ENCODE measurements at regions not wholly inside any gene's neighbourhood (a gene's known extent, or its start where the extent isn't known, plus 50 kb on each side); places are given as distances from the start of the nearest gene placed in this dataset.

DNA sequence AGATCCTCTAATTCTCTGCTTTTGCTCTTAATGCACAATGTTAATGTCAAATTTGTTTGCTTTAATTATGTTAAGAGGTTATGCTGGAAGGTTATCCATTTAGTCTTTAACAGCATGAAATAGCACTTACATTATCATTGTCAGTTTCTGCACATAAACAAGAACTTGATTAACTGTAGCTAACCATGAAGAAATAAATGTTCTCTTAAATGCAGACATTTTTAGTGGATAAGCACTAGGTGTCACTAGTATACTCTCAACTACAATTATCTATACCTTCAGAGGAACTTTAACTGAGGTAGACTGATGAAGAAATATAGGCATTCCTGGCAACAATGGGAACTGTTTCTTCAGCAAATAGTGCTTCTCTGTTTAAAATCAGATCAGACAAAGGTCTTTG lies 178.8 kb upstream of the CHST9 start:
- H3K27ac ChIP-seq (ENCODE audit: low read length): no peak overlapping the region
- no peak overlapping the region for H3K4me3 ChIP-seq (ENCODE audit: low read length)
- no peak overlapping the region for H3K9ac ChIP-seq (ENCODE audit: low read length)
- H3K27me3 ChIP-seq (ENCODE audit: control insufficient read depth, insufficient read depth, low read length): no peaks in the 10 kb centered on the region
- no peaks in the 10 kb centered on the region for H3K4me1 ChIP-seq (ENCODE audit: control insufficient read depth, low read depth, low read length)
- no peaks in the 10 kb centered on the region for H3K36me3 ChIP-seq (ENCODE audit: control insufficient read depth, low read depth, low read length)
- no peaks in the 10 kb centered on the region for H3K9me3 ChIP-seq (ENCODE audit: control insufficient read depth, low read depth, low read length)

DNA sequence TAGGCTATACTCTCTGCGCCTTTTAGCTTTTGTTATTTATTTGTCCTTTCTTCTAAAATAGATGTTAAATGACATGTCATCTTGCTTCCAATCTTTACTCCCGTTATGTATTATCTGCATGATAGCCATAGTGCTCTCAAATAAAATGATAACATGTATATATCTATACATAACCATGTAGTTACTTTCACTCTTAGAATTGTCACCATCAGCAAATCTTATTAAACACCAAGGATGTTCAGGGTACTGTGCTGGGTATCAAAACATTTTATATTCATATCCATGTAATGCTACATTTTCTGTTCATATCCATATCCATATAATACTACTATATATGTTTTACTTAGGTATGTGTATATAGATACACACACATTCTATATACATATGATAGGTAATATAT lies 176.4 kb upstream of the CHST9 start:
- no peak overlapping the region for H3K9ac ChIP-seq (ENCODE audit: low read length)
- no peaks in the 10 kb centered on the region for H3K4me1 ChIP-seq (ENCODE audit: control insufficient read depth, low read depth, low read length)
- H3K36me3 ChIP-seq (ENCODE audit: control insufficient read depth, low read depth, low read length): no peaks in the 10 kb centered on the region
- no peak overlapping the region for H3K27ac ChIP-seq (ENCODE audit: low read length)
- H3K27me3 ChIP-seq (ENCODE audit: control insufficient read depth, insufficient read depth, low read length): no peaks in the 10 kb centered on the region
- no peak overlapping the region for H3K4me3 ChIP-seq (ENCODE audit: low read length)
- H3K9me3 ChIP-seq (ENCODE audit: control insufficient read depth, low read depth, low read length): no peaks in the 10 kb centered on the region

DNA sequence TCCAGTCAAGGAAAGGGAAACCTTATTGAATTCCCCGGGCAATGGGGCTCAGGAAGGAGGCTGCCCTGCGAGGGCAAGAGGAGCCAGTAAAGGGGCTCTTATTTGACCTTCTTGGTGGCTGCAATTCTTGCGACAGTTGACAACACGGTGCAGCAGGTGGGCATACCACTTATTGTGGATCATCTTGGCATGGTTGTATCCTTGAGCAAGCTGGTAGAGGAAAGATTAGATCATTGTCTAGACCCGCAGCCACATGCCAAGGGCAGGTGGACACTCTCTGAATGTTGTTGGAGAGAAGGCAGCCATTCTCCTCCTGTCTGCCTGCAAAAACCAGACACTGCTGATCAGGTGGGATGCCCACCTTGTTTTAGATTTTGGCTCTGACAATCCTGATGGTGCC lies 170.2 kb upstream of the CHST9 start:
- no peak overlapping the region for H3K4me3 ChIP-seq (ENCODE audit: low read length)
- no peaks in the 10 kb centered on the region for H3K27me3 ChIP-seq (ENCODE audit: control insufficient read depth, insufficient read depth, low read length)
- H3K9ac ChIP-seq (ENCODE audit: low read length): no peak overlapping the region
- no peak overlapping the region for H3K27ac ChIP-seq (ENCODE audit: low read length)
- no peaks in the 10 kb centered on the region for H3K36me3 ChIP-seq (ENCODE audit: control insufficient read depth, low read depth, low read length)
- H3K9me3 ChIP-seq (ENCODE audit: control insufficient read depth, low read depth, low read length): no peaks in the 10 kb centered on the region
- no peaks in the 10 kb centered on the region for H3K4me1 ChIP-seq (ENCODE audit: control insufficient read depth, low read depth, low read length)

DNA sequence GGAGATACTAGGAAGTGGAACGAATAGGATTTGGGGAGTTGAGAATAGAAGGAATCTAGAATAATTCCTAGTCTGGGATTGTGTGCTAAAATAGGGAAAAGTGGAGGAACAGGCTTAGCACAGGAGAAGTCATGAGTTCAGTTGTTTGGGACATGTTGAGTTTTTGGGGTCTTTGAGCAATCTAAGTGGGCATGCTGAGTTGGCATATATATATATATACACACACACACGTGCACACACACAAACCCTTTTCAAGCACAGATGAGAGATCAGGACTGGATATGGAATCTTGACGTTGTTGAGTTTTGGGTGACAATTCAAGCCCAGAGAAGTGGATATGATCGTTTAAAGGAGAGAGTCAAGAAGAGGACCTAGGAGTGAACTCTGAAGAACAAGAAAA lies 168.2 kb upstream of the CHST9 start:
- H3K9me3 ChIP-seq (ENCODE audit: control insufficient read depth, low read depth, low read length): no peaks in the 10 kb centered on the region
- H3K36me3 ChIP-seq (ENCODE audit: control insufficient read depth, low read depth, low read length): no peaks in the 10 kb centered on the region
- no peak overlapping the region for H3K9ac ChIP-seq (ENCODE audit: low read length)
- no peaks in the 10 kb centered on the region for H3K27me3 ChIP-seq (ENCODE audit: control insufficient read depth, insufficient read depth, low read length)
- no peak overlapping the region for H3K27ac ChIP-seq (ENCODE audit: low read length)
- no peaks in the 10 kb centered on the region for H3K4me1 ChIP-seq (ENCODE audit: control insufficient read depth, low read depth, low read length)
- H3K4me3 ChIP-seq (ENCODE audit: low read length): no peak overlapping the region

DNA sequence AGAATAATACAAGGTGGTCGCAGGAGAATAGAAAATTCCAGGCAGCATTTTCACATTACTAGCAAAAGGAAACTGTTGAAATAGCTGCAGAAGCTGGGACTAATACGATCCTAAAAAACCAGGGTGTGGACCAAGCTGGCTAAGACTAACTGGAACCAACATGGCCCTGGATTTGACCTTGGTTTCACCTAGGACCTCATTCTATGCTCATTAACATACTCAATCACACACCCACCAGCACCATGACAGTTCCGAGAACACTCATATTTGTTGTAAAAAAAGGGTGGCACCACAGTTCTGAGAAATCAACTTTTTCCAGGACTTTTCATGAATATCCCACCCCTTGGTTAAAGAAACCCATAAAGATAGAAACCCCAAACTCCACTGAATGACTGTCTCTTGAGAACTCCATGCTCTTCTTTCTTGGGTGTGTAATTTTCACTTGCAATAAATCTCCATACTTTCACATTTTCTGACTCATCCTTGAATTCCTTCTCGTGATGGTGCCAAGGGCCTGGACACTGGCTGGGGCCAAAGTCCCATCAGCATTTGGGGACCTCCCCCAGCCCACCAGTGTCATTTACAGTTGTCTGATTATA lies 164.3 kb upstream of the CHST9 start:
- Histone ChIP-seq H3K4me3 (ENCODE audit: low read length) (no peak overlapping the region), H3K36me3 (ENCODE audit: control insufficient read depth, low read depth, low read length) (no peaks in the 10 kb centered on the region), H3K27ac (ENCODE audit: low read length) (no peak overlapping the region), H3K27me3 (ENCODE audit: control insufficient read depth, insufficient read depth, low read length) (no peaks in the 10 kb centered on the region), H3K9ac (ENCODE audit: low read length) (no peak overlapping the region), H3K4me1 (ENCODE audit: control insufficient read depth, low read depth, low read length) (no peaks in the 10 kb centered on the region), H3K9me3 (ENCODE audit: control insufficient read depth, low read depth, low read length) (no peaks in the 10 kb centered on the region)

DNA sequence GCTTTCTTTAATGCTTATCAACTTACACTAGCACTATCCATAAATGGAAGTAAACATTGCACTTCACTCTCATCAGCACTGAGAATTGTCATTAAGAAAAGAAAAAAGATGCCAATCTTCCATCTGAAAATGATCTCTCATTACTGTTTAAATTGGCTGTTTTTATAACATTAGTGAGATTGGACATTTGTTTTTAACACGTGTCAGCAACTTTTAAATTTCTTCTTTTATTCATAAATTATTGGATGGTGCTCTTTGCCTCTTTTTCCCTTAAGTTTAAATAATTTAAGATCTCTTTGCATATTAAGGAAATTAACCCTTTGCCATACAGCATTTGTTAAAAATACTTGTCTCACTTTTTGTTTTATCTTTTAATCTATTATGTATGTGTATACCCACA lies 146.5 kb upstream of the CHST9 start:
- Histone ChIP-seq H3K4me3 (ENCODE audit: low read length) (no peak overlapping the region), H3K27me3 (ENCODE audit: control insufficient read depth, insufficient read depth, low read length) (no peaks in the 10 kb centered on the region), H3K4me1 (ENCODE audit: control insufficient read depth, low read depth, low read length) (peaks cover 2% of the 10 kb centered on the region), H3K9ac (ENCODE audit: low read length) (no peak overlapping the region), H3K36me3 (ENCODE audit: control insufficient read depth, low read depth, low read length) (no peaks in the 10 kb centered on the region), H3K9me3 (ENCODE audit: control insufficient read depth, low read depth, low read length) (no peaks in the 10 kb centered on the region), H3K27ac (ENCODE audit: low read length) (no peak overlapping the region)

DNA sequence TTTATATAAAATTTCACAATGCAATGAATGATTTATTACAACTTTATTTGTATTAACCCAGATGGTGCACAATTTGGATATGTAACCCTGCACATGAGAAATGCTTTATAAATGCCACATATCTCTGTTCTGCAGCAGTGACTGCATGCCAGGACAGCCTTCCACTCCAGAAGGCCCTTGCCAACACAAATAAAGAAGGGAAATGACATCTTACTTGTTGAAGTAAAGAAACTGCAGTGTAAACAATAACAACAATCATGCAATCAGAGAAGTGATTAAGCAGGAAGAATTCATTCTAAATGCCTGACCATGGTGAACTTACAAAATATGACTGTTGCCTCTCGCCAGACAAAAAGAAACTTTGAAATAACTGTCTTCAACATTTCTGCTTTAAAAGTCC lies 129.9 kb upstream of the CHST9 start:
- Histone ChIP-seq H3K9ac (ENCODE audit: low read length) (no peak overlapping the region), H3K27me3 (ENCODE audit: control insufficient read depth, insufficient read depth, low read length) (no peaks in the 10 kb centered on the region), H3K36me3 (ENCODE audit: control insufficient read depth, low read depth, low read length) (no peaks in the 10 kb centered on the region), H3K4me1 (ENCODE audit: control insufficient read depth, low read depth, low read length) (no peaks in the 10 kb centered on the region), H3K4me3 (ENCODE audit: low read length) (no peak overlapping the region), H3K27ac (ENCODE audit: low read length) (no peak overlapping the region), H3K9me3 (ENCODE audit: control insufficient read depth, low read depth, low read length) (peaks cover 7% of the 10 kb centered on the region)

DNA sequence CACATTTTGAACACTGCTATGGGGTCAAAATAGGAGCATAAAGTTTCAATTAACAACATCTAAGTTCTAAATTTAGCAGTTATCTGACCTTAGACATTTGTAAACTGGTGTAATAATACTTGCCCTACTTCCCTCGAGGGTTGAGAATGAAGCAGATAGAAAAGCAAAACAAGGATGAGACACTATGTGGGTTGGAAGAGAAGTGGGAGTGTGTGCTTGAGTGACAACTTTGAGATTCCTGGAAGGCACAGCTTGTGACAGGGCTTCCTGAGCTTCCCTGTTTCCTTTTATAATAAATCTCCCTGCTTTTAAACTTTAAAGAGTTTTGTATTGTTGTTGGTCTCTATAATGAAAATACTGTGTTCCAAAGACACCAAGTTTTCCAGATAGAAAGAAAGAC lies 128.6 kb upstream of the CHST9 start:
- Histone ChIP-seq H3K36me3 (ENCODE audit: control insufficient read depth, low read depth, low read length) (no peaks in the 10 kb centered on the region), H3K9ac (ENCODE audit: low read length) (no peak overlapping the region), H3K27me3 (ENCODE audit: control insufficient read depth, insufficient read depth, low read length) (no peaks in the 10 kb centered on the region), H3K27ac (ENCODE audit: low read length) (no peak overlapping the region), H3K4me3 (ENCODE audit: low read length) (no peak overlapping the region), H3K4me1 (ENCODE audit: control insufficient read depth, low read depth, low read length) (no peaks in the 10 kb centered on the region), H3K9me3 (ENCODE audit: control insufficient read depth, low read depth, low read length) (peaks cover 7% of the 10 kb centered on the region)

DNA sequence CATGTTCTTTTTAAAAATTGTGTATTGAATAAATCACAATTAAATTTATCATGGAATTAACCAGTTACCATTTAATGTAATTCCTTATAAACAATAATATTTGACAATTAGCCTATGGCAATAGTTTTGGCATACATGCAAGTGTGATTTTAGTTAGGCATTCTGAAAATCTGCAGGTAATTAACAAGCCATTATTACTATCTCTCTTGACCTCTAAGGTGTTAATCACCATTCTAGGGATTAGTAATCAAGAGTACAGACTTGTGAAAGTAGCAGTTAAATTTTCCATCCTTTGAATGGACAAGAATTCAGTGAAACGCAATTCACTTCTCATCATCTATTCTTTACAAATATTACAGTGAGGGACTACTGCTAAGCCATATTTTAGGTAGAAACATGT lies 127.7 kb upstream of the CHST9 start:
- H3K9ac ChIP-seq (ENCODE audit: low read length): no peak overlapping the region
- H3K27me3 ChIP-seq (ENCODE audit: control insufficient read depth, insufficient read depth, low read length): no peaks in the 10 kb centered on the region
- no peak overlapping the region for H3K27ac ChIP-seq (ENCODE audit: low read length)
- no peaks in the 10 kb centered on the region for H3K36me3 ChIP-seq (ENCODE audit: control insufficient read depth, low read depth, low read length)
- H3K9me3 ChIP-seq (ENCODE audit: control insufficient read depth, low read depth, low read length): peaks cover 7% of the 10 kb centered on the region
- no peaks in the 10 kb centered on the region for H3K4me1 ChIP-seq (ENCODE audit: control insufficient read depth, low read depth, low read length)
- no peak overlapping the region for H3K4me3 ChIP-seq (ENCODE audit: low read length)

DNA sequence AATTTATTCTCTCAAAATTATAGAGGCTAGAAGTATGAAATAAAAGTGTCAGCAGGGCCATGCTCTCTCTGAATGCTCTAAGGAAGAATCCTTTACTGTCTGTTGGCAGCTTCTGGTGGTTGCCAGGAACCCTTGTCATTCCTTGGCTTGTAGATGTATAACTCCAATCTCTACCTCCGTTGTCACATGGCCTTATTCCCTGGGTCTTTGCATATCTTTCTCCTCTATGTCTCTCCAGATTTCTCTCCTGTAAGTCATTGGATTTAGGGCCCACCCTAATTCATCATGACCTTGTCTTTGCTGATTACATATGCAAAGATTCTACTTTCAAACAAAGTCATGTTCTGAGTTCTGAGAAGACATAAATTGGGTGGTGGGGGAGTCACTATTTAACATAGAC lies 127.0 kb upstream of the CHST9 start:
- Histone ChIP-seq H3K9ac (ENCODE audit: low read length) (no peak overlapping the region), H3K27ac (ENCODE audit: low read length) (no peak overlapping the region), H3K4me3 (ENCODE audit: low read length) (no peak overlapping the region), H3K9me3 (ENCODE audit: control insufficient read depth, low read depth, low read length) (peaks cover 7% of the 10 kb centered on the region), H3K4me1 (ENCODE audit: control insufficient read depth, low read depth, low read length) (no peaks in the 10 kb centered on the region), H3K27me3 (ENCODE audit: control insufficient read depth, insufficient read depth, low read length) (no peaks in the 10 kb centered on the region), H3K36me3 (ENCODE audit: control insufficient read depth, low read depth, low read length) (no peaks in the 10 kb centered on the region)

DNA sequence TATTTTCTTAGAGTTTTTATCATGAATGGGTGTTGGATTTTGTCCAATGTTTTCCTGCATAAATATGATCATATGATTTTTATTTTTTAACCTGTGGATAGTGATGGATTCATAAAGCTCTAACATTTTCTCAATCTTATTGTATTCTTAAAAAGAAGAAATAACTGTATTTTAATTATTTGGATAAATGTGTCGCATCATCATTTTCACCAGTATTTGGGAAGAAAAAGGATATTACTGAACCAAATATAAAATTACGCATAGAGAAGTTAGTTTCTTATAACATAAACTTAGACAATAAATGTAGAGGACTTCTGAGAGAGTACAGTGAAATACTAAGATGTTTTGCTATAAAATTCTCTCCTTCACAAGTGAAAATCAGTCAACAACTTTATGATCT lies 126.0 kb upstream of the CHST9 start:
- H3K4me1 ChIP-seq (ENCODE audit: control insufficient read depth, low read depth, low read length): no peaks in the 10 kb centered on the region
- no peak overlapping the region for H3K4me3 ChIP-seq (ENCODE audit: low read length)
- H3K27me3 ChIP-seq (ENCODE audit: control insufficient read depth, insufficient read depth, low read length): no peaks in the 10 kb centered on the region
- H3K27ac ChIP-seq (ENCODE audit: low read length): no peak overlapping the region
- H3K9ac ChIP-seq (ENCODE audit: low read length): no peak overlapping the region
- H3K9me3 ChIP-seq (ENCODE audit: control insufficient read depth, low read depth, low read length): peaks cover 7% of the 10 kb centered on the region
- H3K36me3 ChIP-seq (ENCODE audit: control insufficient read depth, low read depth, low read length): no peaks in the 10 kb centered on the region

DNA sequence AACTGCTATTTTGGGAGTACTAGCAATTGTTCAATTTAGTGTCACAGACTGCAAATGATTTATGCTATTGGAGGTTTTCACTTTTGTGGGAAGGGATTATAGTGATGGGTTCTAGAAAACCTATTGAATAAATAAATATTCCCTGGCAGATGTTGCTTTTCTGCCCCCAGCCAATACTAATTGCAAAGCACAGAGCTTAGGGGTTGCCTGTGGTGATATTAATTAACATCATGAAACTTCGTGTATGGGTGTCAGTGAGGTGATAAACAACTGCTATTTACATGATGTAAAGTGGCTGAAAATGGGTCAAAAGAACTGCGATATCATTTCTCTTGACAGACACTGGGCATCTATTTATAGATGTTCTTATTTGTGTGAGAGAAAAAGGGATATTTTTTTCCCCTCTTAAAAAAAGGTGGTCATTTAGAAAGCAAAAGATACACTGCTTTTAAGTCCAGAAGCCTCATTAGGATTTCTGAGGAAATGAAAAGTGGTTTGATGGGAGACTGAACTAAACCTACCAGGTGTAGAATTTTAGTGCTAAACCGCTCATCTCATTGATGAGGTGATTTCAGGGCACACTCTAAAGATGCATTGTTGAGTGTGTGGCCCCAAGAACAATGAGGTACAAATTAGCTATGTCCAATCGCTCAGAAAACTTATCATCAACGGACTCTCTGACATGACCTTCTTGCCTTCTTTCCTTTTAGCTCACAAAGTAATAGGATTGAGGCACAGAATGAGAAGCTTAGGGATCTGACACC lies 116.7 kb upstream of the CHST9 start:
- H3K4me3 ChIP-seq (ENCODE audit: low read length): no peak overlapping the region
- no peak overlapping the region for H3K9ac ChIP-seq (ENCODE audit: low read length)
- no peaks in the 10 kb centered on the region for H3K27me3 ChIP-seq (ENCODE audit: control insufficient read depth, insufficient read depth, low read length)
- H3K36me3 ChIP-seq (ENCODE audit: control insufficient read depth, low read depth, low read length): no peaks in the 10 kb centered on the region
- H3K27ac ChIP-seq (ENCODE audit: low read length): no peak overlapping the region
- H3K9me3 ChIP-seq (ENCODE audit: control insufficient read depth, low read depth, low read length): no peaks in the 10 kb centered on the region
- H3K4me1 ChIP-seq (ENCODE audit: control insufficient read depth, low read depth, low read length): peaks cover 7% of the 10 kb centered on the region

All from iPS-18a (cell line).